NB4 (cell line): ENCODE measurements at regions not wholly inside any gene's neighbourhood (a gene's known extent, or its start where the extent isn't known, plus 50 kb on each side); places are given as distances from the start of the nearest gene placed in this dataset.
A peak's percentile ranks its signal among the peaks of the same experiment; 100 is the strongest.
"Not testable (repeated sequence)": the region's sequence is repeated elsewhere in the genome, so short reads cannot be mapped to it uniquely, and the experiment has no call there.

Experiments
- DNase-seq: peaks from one replicate; pipeline ENCODE4 v3.0.0; 2010; ENCODE audit warnings: low read depth
- H3K4me3 ChIP-seq: one replicate; pipeline ENCODE4 v1.5.1; 2011; ENCODE audit warnings: mild to moderate bottlenecking, low read depth, low read length, moderate library complexity
- MYC ChIP-seq: IDR thresholded peaks from 2 replicates; pipeline ENCODE4 v1.6.1; 2011; ENCODE audit warnings: low read depth, low read length
- POLR2A ChIP-seq: IDR thresholded peaks from 2 replicates; pipeline ENCODE4 v1.6.1; 2011; ENCODE audit warnings: mild to moderate bottlenecking; ENCODE audit not compliant: insufficient read length; ENCODE audit errors: extremely low read depth
- TF ChIP-seq, protein P1 (sequence below): IDR thresholded peaks from 2 replicates; pipeline ENCODE4 v1.6.1; 2011; ENCODE audit warnings: low read depth, low read length
- TF ChIP-seq, protein P2 (sequence below): IDR thresholded peaks from one replicate; pipeline ENCODE4 v1.5.1; 2012; ENCODE audit warnings: low read depth, low read length

DNA sequence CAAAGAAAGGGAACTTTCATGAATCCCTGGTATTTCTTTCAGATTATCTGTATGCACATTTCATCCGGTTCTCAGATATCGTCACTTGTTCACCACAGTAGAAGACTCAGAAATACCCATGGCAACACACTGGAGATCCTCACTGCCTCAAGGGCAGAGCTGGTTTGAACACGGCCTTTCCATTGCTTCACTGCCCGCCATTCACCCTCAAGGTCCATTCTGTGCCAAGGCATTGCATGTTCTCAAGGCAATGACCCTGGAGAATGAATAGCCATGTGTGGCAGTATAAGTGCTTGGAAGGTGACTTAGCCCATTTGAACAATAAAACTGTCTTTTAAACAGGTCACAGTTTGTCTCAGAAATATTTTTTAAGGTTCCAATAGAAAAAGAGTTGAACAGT is 606.5 kb downstream of the IPMK start:
- TF ChIP-seq, protein P1, sequence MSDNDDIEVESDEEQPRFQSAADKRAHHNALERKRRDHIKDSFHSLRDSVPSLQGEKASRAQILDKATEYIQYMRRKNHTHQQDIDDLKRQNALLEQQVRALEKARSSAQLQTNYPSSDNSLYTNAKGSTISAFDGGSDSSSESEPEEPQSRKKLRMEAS: no peak
- TF ChIP-seq, protein P2, sequence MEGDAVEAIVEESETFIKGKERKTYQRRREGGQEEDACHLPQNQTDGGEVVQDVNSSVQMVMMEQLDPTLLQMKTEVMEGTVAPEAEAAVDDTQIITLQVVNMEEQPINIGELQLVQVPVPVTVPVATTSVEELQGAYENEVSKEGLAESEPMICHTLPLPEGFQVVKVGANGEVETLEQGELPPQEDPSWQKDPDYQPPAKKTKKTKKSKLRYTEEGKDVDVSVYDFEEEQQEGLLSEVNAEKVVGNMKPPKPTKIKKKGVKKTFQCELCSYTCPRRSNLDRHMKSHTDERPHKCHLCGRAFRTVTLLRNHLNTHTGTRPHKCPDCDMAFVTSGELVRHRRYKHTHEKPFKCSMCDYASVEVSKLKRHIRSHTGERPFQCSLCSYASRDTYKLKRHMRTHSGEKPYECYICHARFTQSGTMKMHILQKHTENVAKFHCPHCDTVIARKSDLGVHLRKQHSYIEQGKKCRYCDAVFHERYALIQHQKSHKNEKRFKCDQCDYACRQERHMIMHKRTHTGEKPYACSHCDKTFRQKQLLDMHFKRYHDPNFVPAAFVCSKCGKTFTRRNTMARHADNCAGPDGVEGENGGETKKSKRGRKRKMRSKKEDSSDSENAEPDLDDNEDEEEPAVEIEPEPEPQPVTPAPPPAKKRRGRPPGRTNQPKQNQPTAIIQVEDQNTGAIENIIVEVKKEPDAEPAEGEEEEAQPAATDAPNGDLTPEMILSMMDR: no peak

DNA sequence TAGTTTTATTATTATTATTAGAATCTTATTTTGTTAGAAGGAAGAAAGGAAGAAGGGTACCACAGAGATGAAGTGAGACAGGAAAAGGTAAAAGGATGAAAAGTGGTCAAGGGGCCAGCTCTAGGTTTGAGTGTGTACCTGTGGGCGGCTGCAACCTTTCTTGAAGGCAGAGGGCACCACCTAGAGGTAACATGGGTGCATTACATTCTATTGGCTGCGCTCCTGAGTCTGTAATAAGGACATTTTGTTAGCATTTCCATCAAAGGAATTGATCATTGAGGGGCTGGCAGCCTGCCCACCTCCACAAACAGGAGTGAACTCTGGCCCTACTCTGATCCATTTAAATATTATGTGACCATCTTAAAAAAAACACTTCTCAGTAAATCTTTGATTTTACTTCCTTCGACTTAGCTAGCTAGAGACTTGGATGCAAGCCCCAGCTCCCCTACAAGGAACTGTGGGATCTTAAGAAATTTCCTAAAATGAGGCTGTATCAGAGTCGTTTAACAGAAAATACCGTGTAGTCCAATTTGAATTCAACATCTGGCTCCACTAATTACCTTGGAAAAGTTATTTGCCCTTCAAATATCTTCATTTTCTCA is 610.4 kb downstream of the IPMK start:
- DNase-seq: peak; percentile 69
- TF ChIP-seq, protein P1: no peak
- TF ChIP-seq, protein P2: peak; percentile 81
- TF ChIP-seq POLR2A: no peak
- no peak overlapping the region for H3K4me3 ChIP-seq

More for the DNA sequence above, 606.5 kb downstream of the IPMK start:
- no peak overlapping the region for H3K4me3 ChIP-seq
- no peak for DNase-seq

DNA sequence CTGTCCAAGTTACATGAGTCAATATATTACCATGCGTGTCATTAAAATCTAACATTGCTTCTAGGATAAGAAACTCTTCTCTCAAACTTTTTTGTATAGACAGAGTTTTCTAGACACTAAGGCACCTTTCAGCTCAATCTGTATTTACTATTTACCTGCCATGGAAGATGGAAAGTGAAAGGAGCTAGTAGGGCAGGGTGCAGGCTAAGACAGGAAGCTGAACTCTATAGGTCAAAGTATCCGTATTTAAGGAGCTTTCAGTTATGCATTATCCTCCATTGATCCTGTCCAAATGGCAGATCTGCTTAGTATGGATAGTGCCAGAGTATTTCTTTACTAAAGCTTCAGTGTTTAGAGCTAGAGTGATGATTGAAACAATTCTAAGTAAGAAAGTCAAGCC is 612.8 kb downstream of the IPMK start:
- DNase-seq: no peak
- TF ChIP-seq, protein P1: no peak
- TF ChIP-seq, protein P2: no peak
- TF ChIP-seq MYC (no peak), POLR2A (no peak)
- H3K4me3 ChIP-seq: no peak overlapping the region

DNA sequence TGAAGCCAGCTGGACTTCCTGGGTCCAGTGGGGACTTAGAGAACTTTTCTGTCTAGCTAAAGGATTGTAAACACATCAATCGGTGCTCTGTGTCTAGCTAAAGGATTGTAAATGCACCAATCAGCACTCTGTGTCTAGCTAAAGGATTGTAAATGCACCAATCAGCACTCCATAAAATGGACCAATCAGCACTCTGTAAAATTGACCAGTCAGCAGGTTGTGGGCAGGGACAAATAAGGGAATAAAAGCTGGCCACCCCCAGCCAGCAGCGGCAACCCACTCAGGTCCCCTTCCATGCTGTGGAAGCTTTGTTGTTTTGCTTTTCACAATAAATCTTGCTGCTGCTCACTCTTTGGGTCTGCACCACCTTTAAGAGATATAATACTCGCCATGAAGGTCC is 622.6 kb downstream of the IPMK start:
- DNase-seq, H3K4me3 ChIP-seq: not testable (repeated sequence)

DNA sequence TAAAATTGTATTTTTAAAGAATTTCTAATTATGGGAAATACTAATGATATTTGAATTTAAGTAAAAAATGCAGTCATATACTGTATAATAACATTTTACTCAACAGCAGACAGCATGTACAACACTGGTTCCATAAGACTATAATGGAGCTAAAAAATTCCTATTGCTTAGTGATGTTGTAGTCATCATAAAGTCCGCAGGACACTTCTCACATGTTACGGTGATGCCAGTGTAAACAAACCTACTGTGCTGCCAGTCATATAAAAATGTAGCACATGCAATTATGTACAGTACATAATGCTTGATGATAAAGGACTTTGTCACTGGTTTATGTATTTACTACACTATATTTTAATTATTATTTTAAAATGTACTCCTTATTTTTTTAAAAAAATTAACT is 629.3 kb downstream of the IPMK start:
- TF ChIP-seq MYC: no peak
- TF ChIP-seq, protein P1: no peak
- no peak for TF ChIP-seq POLR2A
- TF ChIP-seq, protein P2: no peak
- DNase-seq: no peak
- H3K4me3 ChIP-seq: no peak overlapping the region

DNA sequence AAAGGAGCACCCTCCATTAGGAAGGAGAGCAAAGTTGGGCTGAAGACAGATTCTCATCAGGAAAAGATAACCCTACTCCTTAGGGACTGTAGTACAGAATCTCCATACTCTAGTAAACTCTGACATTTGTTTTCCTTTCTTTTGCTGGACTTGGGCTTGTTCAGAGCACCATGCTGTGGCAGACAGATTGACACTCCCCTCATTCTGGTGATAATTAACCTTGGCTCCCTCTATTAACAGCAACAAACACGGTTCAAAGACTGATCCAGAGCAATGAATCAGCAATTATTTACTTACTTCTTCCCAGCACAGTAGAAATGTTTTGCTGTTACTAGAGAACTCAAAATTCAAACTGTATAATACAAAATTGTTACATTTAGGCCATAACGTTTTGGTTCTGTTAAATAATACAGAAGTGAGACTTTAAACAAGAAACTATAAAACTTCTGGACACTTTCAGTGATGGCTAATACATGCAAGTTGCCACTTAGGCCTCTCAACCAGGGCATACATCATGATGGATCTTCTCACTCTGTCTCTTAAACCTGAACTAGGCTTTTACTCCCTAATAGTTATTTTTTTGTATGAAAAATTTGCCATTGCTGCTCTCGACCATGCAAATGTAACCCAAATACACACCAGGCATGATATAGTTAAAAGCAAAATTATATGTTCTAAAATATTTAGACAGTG is 639.0 kb downstream of the IPMK start:
- no peak overlapping the region for H3K4me3 ChIP-seq

DNA sequence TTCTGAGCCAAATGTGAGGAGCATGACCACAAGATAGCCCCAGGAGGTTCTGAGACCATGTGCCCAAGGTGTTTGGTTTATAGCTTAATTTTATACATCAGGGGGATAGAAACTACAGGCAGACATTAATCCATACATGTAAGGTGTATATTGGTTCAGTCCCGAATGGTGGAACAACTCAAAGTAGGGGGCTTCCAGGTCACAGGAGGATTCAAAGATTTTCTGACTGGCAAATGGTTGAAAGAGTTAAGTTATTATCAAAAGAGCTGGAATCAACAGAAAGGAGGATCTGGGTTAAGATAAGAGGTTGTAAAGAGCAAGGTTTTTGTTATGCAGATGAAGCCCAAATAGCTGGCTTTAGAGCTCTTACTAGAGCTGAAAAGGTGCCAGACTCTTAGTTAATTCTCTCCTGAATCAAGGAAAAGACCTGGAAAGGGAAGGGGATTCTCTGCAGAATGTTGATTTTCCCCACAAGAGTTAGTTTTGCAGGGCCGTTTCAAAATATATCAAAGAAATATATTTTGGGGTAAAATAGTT is 640.0 kb downstream of the IPMK start:
- DNase-seq: no peak
- no peak overlapping the region for H3K4me3 ChIP-seq
- TF ChIP-seq, protein P2: no peak
- TF ChIP-seq MYC: no peak
- TF ChIP-seq, protein P1: no peak

More for the DNA sequence above, 639.0 kb downstream of the IPMK start:
- DNase-seq: no peak
- TF ChIP-seq MYC: no peak
